ENCODE measurements at regions not wholly inside any gene's neighbourhood (a gene's known extent, or its start where the extent isn't known, plus 50 kb on each side); places are given as distances from the start of the nearest gene placed in this dataset.

- DNase-seq, result no peak
- Histone ChIP-seq H3K79me2 (ENCODE audit: low read length) (no peaks in the 10 kb centered on the region), H3K36me3 (replicated peaks; ENCODE audit: insufficient read depth, low read length) (no peaks in the 10 kb centered on the region), H2AFZ (ENCODE audit: low read length) (no peak overlapping the region), H3K27ac (ENCODE audit: low read length) (no peak overlapping the region), H4K20me1 (ENCODE audit: insufficient read depth, low read length) (no peaks in the 10 kb centered on the region), H3K9ac (ENCODE audit: low read length) (no peak overlapping the region), H3K9me2 (replicated peaks; ENCODE audit: insufficient read depth, low read length) (no peaks in the 10 kb centered on the region), H3K27me3 (replicated peaks; ENCODE audit: insufficient read depth, low read length) (no peaks in the 10 kb centered on the region), H3K4me2 (ENCODE audit: low read depth, low read length) (no peak overlapping the region), H3F3A (ENCODE audit: insufficient read depth, low read length) (no peaks in the 10 kb centered on the region), H3K4me3 (ENCODE audit: low read length) (no peak overlapping the region), H3K9me3 (replicated peaks; ENCODE audit: insufficient read depth, low read length) (no peaks in the 10 kb centered on the region), H3K4me1 (ENCODE audit: low read length) (no peaks in the 10 kb centered on the region)
- TF ChIP-seq EZH2 (optimal IDR thresholded peaks at IDR 0.05; ENCODE audit: low read depth, low read length) (no peak), CTCF (IDR thresholded peaks at IDR 0.05; ENCODE audit: low read length) (no peak), EZH2phosphoT487 (IDR thresholded peaks at IDR 0.05; ENCODE audit: low read length) (no peak)
These were observed 143.8 kb upstream of the SLITRK2 start for GRCh38 chrX:145673841-145674240.

GRCh38 chrX:145677109-145677817 lies 140.4 kb upstream of the SLITRK2 start:
- no peak overlapping the region for H3K9ac ChIP-seq (ENCODE audit: low read length)
- H3K27ac ChIP-seq (ENCODE audit: low read length), result no peak overlapping the region
- no peaks in the 10 kb centered on the region for H3K36me3 ChIP-seq (replicated peaks; ENCODE audit: insufficient read depth, low read length)
- no peaks in the 10 kb centered on the region for H3F3A ChIP-seq (ENCODE audit: insufficient read depth, low read length)
- no peak overlapping the region for H2AFZ ChIP-seq (ENCODE audit: low read length)
- H3K27me3 ChIP-seq (replicated peaks; ENCODE audit: insufficient read depth, low read length), result no peaks in the 10 kb centered on the region
- H3K4me2 ChIP-seq (ENCODE audit: low read depth, low read length), result no peak overlapping the region
- no peaks in the 10 kb centered on the region for H3K9me3 ChIP-seq (replicated peaks; ENCODE audit: insufficient read depth, low read length)
- H3K4me3 ChIP-seq (ENCODE audit: low read length), result no peak overlapping the region
- no peak for TF ChIP-seq CTCF (IDR thresholded peaks at IDR 0.05; ENCODE audit: low read length)
- no peak for TF ChIP-seq EZH2 (optimal IDR thresholded peaks at IDR 0.05; ENCODE audit: low read depth, low read length)
- no peak for TF ChIP-seq EZH2phosphoT487 (IDR thresholded peaks at IDR 0.05; ENCODE audit: low read length)
- H3K79me2 ChIP-seq (ENCODE audit: low read length), result no peaks in the 10 kb centered on the region
- H3K9me2 ChIP-seq (replicated peaks; ENCODE audit: insufficient read depth, low read length), result no peaks in the 10 kb centered on the region
- no peaks in the 10 kb centered on the region for H3K4me1 ChIP-seq (ENCODE audit: low read length)
- no peaks in the 10 kb centered on the region for H4K20me1 ChIP-seq (ENCODE audit: insufficient read depth, low read length)
- no peak for DNase-seq

- no peaks in the 10 kb centered on the region for H3F3A ChIP-seq (ENCODE audit: insufficient read depth, low read length)
- no peak overlapping the region for H3K4me3 ChIP-seq (ENCODE audit: low read length)
- H3K9ac ChIP-seq (ENCODE audit: low read length), result no peak overlapping the region
- H3K4me1 ChIP-seq (ENCODE audit: low read length), result no peaks in the 10 kb centered on the region
- H2AFZ ChIP-seq (ENCODE audit: low read length), result no peak overlapping the region
- H3K9me3 ChIP-seq (replicated peaks; ENCODE audit: insufficient read depth, low read length), result no peaks in the 10 kb centered on the region
- no peaks in the 10 kb centered on the region for H3K27me3 ChIP-seq (replicated peaks; ENCODE audit: insufficient read depth, low read length)
- H3K36me3 ChIP-seq (replicated peaks; ENCODE audit: insufficient read depth, low read length), result no peaks in the 10 kb centered on the region
- no peak for TF ChIP-seq CTCF (IDR thresholded peaks at IDR 0.05; ENCODE audit: low read length)
- no peak for TF ChIP-seq EZH2 (optimal IDR thresholded peaks at IDR 0.05; ENCODE audit: low read depth, low read length)
- no peak for TF ChIP-seq EZH2phosphoT487 (IDR thresholded peaks at IDR 0.05; ENCODE audit: low read length)
- H3K79me2 ChIP-seq (ENCODE audit: low read length), result no peaks in the 10 kb centered on the region
- no peak for DNase-seq
- no peak overlapping the region for H3K4me2 ChIP-seq (ENCODE audit: low read depth, low read length)
- no peaks in the 10 kb centered on the region for H3K9me2 ChIP-seq (replicated peaks; ENCODE audit: insufficient read depth, low read length)
- H4K20me1 ChIP-seq (ENCODE audit: insufficient read depth, low read length), result no peaks in the 10 kb centered on the region
- H3K27ac ChIP-seq (ENCODE audit: low read length), result no peak overlapping the region
These were observed 134.9 kb upstream of the SLITRK2 start for GRCh38 chrX:145682518-145683298.
